ENCODE measurements at regions not wholly inside any gene's neighbourhood (a gene's known extent, or its start where the extent isn't known, plus 50 kb on each side); places are given as distances from the start of the nearest gene placed in this dataset.
A peak's percentile ranks its signal among the peaks of the same experiment; 100 is the strongest.

DNA sequence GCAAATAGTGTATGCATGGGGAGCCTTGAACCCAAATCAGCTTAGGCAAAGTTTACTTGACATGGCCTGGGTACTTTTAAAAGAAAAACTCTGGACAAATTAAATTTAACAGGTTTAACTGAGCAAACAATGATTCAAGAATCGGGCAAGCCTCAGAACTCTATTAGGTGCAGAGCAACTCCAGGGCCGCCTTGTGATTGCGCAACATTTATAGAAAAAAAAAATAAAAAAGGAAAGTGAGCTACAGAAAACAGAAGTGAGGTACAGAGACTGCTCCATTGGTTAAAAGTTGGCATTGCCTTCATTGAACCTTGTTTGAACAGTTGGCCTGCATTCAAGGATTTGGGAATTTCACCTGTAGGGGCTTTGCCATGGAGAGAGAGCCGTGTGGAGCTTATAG lies 421.0 kb upstream of the TSHZ3 start:
- 91% methylated on average over 4 of the region's 4 CpGs; no CpG with 5 or more reads in 1 of the 2 experiments for WGBS, 2 experiments (ENCODE audit: extremely low coverage in 1 of 2, insufficient coverage in 1 of 2, insufficient read length in 1 of 2, insufficient replicate concordance in 2 of 2, low coverage in 1 of 2, low lambda C conversion rate in 2 of 2, missing lambda C conversion rate in 1 of 2)
- CTCF ChIA-PET (ENCODE audit: partially characterized antibody) = interaction anchor here (0.6 kb wide), 1 partner anchor 1511 kb away, joined by 3 read pairs; no protein-coding TSS in a partner anchor

More for the DNA sequence above, 421.0 kb upstream of the TSHZ3 start:
- Histone ChIP-seq H4K20me1 (replicated peaks in 1 of 2; ENCODE audit: control insufficient read depth in 1 of 2, insufficient read depth in 2 of 2, low read length in 2 of 2) (no peaks in the 10 kb centered on the region), H3K79me2 (ENCODE audit: control insufficient read depth in 1 of 2, insufficient read depth in 2 of 2, low read length in 2 of 2) (no peaks in the 10 kb centered on the region), H3K27ac (ENCODE audit: low read depth, low read length) (no peak overlapping the region), H3K9ac (replicated peaks in 1 of 4; ENCODE audit: extremely low read depth in 1 of 4, low read depth in 3 of 4, low read length in 3 of 4) (no peak overlapping the region), H2BK15ac (ENCODE audit: low read length) (no peak overlapping the region), H2AK5ac (ENCODE audit: low read depth, low read length) (no peak overlapping the region), H3K4me1 (replicated peaks in 1 of 4; ENCODE audit: control insufficient read depth in 3 of 4, insufficient read depth in 4 of 4, low read length in 3 of 4) (peaks cover 0 to 2% (median 0%) of the 10 kb centered on the region in 4 experiments; a peak in 2 of 7 replicates), H3K4ac (replicated peaks; ENCODE audit: insufficient read length, low read depth, low read length) (no peak overlapping the region), H3K4me2 (ENCODE audit: insufficient read depth in 1 of 2, low read depth in 2 of 2, low read length in 2 of 2) (no peak overlapping the region), H2AFZ (ENCODE audit: low read length) (no peak overlapping the region), H4K8ac (ENCODE audit: extremely low read depth, insufficient read depth, low read length) (no peak overlapping the region), H3K18ac (ENCODE audit: extremely low read depth, low read length) (no peak overlapping the region), H3K14ac (ENCODE audit: insufficient read length) (no peak overlapping the region), H3K9me3 (ENCODE audit: insufficient read depth in 2 of 2, low read depth in 1 of 2, low read length in 1 of 2) (no peaks in the 10 kb centered on the region), H2BK120ac (replicated peaks; ENCODE audit: low read depth, low read length) (no peak overlapping the region), H4K91ac (replicated peaks; ENCODE audit: insufficient read length, low read length) (no peak overlapping the region), H3K56ac (replicated peaks; ENCODE audit: insufficient read length, low read depth, low read length) (no peak overlapping the region), H3K23ac (ENCODE audit: insufficient read length) (no peak overlapping the region), H3K27me3 (replicated peaks in 1 of 4; ENCODE audit: control insufficient read depth in 3 of 4, extremely low read depth in 1 of 4, insufficient read depth in 3 of 4, low read length in 3 of 4) (no peaks in the 10 kb centered on the region), H3K23me2 (ENCODE audit: low read depth, low read length) (no peaks in the 10 kb centered on the region), H2BK5ac (ENCODE audit: low read depth, low read length) (no peak overlapping the region), H3K79me1 (ENCODE audit: low read depth, low read length) (no peaks in the 10 kb centered on the region), H2BK20ac (ENCODE audit: low read length) (no peak overlapping the region), H3K36me3 (ENCODE audit: control insufficient read depth in 2 of 4, insufficient read depth in 4 of 4, low read length in 3 of 4) (no peaks in the 10 kb centered on the region), H3K4me3 (ENCODE audit: extremely low read depth in 1 of 4, insufficient read depth in 2 of 4, low read depth in 3 of 4, low read length in 4 of 4) (no peak overlapping the region), H4K5ac (ENCODE audit: insufficient read length, low read depth, low read length) (no peak overlapping the region), H2BK12ac (ENCODE audit: low read depth, low read length) (no peak overlapping the region)
- TF ChIP-seq FOSL1 (IDR thresholded peaks at IDR 0.05; ENCODE audit: insufficient read depth, low read depth, low read length) = no peak
- peak; percentile 97 for TF ChIP-seq CEBPB (IDR thresholded peaks at IDR 0.05; ENCODE audit: low read depth, low read length)
- TF ChIP-seq SP2 (IDR thresholded peaks at IDR 0.05; ENCODE audit: low read length) = no peak
- TF ChIP-seq MAFK (IDR thresholded peaks at IDR 0.05; ENCODE audit: low read depth, low read length) = no peak
- DNase-seq (ENCODE audit: low read depth in 1 of 2, low spot score in 2 of 2) (no peak), FAIRE-seq (no peak)
- POLR2A ChIA-PET (ENCODE audit: partially characterized antibody) = no interaction called here
